ENCODE measurements at regions not wholly inside any gene's neighbourhood (a gene's known extent, or its start where the extent isn't known, plus 50 kb on each side); places are given as distances from the start of the nearest gene placed in this dataset.

DNA sequence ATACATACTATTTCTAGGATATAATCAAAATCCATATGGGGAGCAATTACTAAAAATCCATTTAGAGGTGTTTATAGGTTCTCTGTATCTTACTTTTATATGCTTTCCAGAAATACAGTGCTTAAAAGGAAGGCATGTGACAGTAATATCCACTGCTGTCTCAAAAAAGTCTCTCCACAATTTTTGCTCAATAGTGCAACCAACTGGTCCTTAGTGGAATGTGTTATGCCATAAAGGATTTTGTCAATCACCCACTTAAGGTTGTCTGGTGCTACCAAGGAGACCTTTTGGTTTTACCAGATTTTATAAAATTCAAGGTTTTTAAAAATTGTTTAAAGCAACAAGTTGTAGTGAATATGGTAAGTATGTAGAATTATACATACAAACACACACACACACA is 328.5 kb upstream of the DSEL start:
- TF ChIP-seq, protein P1, sequence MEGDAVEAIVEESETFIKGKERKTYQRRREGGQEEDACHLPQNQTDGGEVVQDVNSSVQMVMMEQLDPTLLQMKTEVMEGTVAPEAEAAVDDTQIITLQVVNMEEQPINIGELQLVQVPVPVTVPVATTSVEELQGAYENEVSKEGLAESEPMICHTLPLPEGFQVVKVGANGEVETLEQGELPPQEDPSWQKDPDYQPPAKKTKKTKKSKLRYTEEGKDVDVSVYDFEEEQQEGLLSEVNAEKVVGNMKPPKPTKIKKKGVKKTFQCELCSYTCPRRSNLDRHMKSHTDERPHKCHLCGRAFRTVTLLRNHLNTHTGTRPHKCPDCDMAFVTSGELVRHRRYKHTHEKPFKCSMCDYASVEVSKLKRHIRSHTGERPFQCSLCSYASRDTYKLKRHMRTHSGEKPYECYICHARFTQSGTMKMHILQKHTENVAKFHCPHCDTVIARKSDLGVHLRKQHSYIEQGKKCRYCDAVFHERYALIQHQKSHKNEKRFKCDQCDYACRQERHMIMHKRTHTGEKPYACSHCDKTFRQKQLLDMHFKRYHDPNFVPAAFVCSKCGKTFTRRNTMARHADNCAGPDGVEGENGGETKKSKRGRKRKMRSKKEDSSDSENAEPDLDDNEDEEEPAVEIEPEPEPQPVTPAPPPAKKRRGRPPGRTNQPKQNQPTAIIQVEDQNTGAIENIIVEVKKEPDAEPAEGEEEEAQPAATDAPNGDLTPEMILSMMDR (IDR thresholded peaks at IDR 0.05) = no peak
- TF ChIP-seq, protein P2, sequence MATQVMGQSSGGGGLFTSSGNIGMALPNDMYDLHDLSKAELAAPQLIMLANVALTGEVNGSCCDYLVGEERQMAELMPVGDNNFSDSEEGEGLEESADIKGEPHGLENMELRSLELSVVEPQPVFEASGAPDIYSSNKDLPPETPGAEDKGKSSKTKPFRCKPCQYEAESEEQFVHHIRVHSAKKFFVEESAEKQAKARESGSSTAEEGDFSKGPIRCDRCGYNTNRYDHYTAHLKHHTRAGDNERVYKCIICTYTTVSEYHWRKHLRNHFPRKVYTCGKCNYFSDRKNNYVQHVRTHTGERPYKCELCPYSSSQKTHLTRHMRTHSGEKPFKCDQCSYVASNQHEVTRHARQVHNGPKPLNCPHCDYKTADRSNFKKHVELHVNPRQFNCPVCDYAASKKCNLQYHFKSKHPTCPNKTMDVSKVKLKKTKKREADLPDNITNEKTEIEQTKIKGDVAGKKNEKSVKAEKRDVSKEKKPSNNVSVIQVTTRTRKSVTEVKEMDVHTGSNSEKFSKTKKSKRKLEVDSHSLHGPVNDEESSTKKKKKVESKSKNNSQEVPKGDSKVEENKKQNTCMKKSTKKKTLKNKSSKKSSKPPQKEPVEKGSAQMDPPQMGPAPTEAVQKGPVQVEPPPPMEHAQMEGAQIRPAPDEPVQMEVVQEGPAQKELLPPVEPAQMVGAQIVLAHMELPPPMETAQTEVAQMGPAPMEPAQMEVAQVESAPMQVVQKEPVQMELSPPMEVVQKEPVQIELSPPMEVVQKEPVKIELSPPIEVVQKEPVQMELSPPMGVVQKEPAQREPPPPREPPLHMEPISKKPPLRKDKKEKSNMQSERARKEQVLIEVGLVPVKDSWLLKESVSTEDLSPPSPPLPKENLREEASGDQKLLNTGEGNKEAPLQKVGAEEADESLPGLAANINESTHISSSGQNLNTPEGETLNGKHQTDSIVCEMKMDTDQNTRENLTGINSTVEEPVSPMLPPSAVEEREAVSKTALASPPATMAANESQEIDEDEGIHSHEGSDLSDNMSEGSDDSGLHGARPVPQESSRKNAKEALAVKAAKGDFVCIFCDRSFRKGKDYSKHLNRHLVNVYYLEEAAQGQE (IDR thresholded peaks at IDR 0.05; ENCODE audit: insufficient read depth in 1 of 2, low read depth in 2 of 2, low read length in 1 of 2) = no peak
- TF ChIP-seq POLR2AphosphoS5 (IDR thresholded peaks at IDR 0.05; ENCODE audit: low read depth, low read length) (no peak), SIN3A (IDR thresholded peaks at IDR 0.05; ENCODE audit: borderline replicate concordance, insufficient read depth, low read depth, low read length) (no peak), TCF7L2 (IDR thresholded peaks at IDR 0.05; ENCODE audit: low read depth, low read length) (no peak)
